ENCODE measurements at regions not wholly inside any gene's neighbourhood (a gene's known extent, or its start where the extent isn't known, plus 50 kb on each side); places are given as distances from the start of the nearest gene placed in this dataset.
"Not testable (repeated sequence)": the region's sequence is repeated elsewhere in the genome, so short reads cannot be mapped to it uniquely, and the experiment has no call there.

DNA sequence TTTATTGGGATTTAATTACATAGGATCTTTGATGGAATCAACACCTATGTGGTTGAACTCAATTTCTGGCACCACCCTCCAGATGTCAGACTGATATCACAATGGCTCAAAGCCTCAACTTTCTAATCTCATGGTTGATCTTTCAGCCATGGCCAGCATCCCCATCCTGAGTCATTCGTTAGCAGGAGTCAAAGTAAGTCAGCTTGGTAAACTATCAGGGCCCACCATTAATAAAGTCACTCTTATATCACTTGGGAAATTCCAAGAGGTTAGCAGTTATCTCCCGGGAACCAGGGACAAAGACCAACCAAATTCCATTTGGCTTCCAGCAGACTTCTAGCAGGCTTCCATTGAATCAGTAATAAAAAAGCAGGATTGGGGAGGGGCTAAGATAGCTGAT is 50.7 kb upstream of the TNFSF4 start:
- no peak for DNase-seq (ENCODE audit: extremely low read depth in 1 of 11, low read depth in 9 of 11, low spot score in 4 of 11)

DNA sequence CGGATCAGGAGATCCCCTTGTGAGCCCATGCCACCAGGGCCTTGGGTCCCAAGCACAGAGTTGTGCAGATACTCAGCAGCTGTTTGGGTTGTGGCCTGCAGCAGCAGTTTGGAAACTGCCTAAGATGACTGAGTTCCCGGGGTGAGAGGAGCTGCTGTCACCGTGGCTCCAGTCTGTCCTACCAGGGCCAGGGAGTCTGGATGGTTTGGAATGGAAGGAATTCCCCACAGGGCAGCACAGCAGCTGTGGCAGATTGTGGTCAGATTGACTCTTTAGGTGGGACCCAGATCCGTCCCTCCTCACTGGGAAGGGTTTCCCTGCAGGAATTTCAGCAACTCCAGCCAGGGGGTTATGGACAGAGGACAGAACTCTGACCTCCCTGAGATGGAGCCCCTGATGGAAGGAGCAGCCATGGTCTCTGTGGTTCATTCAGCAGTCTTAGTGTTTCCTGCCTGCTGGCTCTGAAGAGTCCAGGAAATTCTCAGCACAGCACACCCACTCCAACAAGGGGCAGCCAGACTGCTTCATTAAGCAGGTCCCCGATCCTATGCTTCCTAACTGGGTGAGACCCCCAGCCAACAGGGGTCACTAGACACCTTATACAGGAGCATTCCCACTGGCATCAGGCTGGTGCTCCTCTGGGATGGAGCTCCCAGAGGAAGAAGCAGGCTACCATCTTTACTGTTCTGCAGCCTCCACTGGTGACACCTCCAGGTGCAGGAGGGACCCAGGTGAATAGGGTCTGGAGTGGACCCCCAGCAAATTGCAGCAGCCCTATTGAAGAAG is 51.5 kb upstream of the TNFSF4 start:
- no peak for DNase-seq (ENCODE audit: extremely low read depth in 1 of 11, low read depth in 9 of 11, low spot score in 4 of 11)

DNA sequence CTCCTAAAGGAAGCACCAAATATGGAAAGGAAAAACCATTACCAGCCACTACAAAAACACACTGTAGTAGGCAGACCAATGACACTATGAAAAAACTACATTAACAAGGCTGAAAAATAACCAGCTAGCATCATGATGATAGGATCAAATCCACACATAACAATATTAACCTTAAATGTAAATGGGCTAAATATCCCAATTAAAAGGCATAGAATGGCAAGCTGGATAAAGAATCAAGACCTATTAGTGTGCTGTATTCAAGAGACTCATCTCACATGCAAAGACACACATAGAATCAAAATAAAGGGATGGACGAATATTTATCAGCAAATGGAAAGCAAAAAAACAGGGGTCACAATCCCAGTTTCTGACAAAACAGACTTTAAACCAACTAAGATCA is 53.2 kb upstream of the TNFSF4 start:
- DNase-seq (ENCODE audit: extremely low read depth in 1 of 11, low read depth in 9 of 11, low spot score in 4 of 11), result not testable (repeated sequence)

GRCh38 chr1:173266841-173267240 is 59.7 kb upstream of the TNFSF4 start:
- DNase-seq (ENCODE audit: extremely low read depth in 1 of 11, low read depth in 9 of 11, low spot score in 4 of 11), result no peak

GRCh38 chr1:173267453-173267945 is 60.4 kb upstream of the TNFSF4 start:
- no peak for DNase-seq (ENCODE audit: extremely low read depth in 1 of 11, low read depth in 9 of 11, low spot score in 4 of 11)

DNA sequence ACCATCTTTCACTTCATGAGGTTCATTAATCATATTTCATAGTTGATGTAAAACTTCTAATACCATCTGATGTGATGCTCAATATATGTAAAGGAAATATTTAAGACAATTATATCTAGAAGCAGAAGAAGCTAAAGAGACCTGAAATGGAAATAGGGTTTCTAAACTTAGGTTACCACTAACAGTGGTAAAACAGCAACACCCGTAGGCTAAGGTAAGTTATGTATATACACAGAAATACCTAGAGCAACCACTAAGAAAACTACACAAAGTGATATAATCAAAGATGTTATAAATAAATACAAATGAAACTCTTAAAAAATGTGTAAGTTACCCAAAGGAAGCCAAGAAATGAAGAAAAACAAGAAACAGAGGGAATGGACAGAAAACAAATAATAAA is 61.1 kb upstream of the TNFSF4 start:
- DNase-seq (ENCODE audit: extremely low read depth in 1 of 11, low read depth in 9 of 11, low spot score in 4 of 11), result no peak

- DNase-seq (ENCODE audit: extremely low read depth in 1 of 11, low read depth in 9 of 11, low spot score in 4 of 11), result no peak
These were observed 61.7 kb upstream of the TNFSF4 start for GRCh38 chr1:173268786-173269277.

DNA sequence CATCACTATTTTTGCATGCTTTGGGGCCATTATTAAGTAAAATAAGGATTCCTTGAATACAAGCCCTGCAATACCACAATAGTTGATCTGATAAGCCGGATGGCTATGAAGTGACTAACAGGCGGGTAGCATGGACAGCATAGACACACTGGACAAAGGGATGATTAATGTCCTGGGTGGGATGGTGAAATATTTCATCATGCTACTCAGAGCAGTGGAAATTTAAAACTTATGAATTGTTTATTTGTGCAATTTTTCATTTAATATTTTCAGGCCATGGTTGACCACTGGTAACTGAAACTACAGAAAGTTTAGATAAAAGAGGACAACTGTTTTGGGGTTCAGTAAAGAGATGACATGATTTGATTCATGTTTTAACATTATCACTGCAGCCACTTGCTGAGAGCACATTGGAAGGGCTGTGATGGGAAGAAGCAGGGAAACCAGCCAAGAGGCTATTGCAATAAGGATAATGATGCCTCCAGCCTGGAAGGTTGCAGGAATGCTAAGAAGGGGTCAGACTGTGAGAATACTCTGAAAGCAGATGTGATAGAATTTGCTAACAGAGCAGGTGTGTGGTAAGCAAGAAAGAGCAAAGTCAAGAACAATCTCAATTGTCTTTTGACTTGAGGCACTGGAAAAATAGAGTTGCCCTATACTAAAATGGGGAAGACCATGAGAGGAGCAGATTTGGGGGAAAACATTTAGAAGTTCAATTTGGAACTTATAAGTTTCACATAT is 62.5 kb upstream of the TNFSF4 start:
- no peak for DNase-seq (ENCODE audit: extremely low read depth in 1 of 11, low read depth in 9 of 11, low spot score in 4 of 11)

GRCh38 chr1:173270243-173270642 is 63.1 kb upstream of the TNFSF4 start:
- DNase-seq (ENCODE audit: extremely low read depth in 1 of 11, low read depth in 9 of 11, low spot score in 4 of 11), result no peak

- not testable (repeated sequence) for DNase-seq (ENCODE audit: extremely low read depth in 1 of 11, low read depth in 9 of 11, low spot score in 4 of 11)
These were observed 63.9 kb upstream of the TNFSF4 start for GRCh38 chr1:173271021-173271420.

DNA sequence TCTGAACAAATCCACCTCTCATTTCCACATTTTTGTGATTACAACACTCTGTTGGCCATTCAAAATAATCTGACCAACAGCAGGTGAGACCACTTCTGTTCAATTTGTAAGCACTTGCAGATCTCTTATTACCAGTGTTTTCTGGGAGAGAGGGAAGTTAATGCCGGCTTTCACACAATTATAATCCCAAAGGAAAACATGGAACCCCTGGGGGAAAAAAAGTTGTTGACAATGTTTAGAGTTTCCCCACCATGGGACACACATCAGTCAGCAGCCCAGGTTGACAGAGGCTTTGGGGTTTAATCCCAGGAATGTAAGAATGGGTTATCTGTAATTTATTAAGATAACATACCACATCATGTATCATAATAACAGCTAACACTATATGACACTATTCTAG is 68.4 kb upstream of the TNFSF4 start:
- DNase-seq (ENCODE audit: extremely low read depth in 1 of 11, low read depth in 9 of 11, low spot score in 4 of 11), result no peak

DNA sequence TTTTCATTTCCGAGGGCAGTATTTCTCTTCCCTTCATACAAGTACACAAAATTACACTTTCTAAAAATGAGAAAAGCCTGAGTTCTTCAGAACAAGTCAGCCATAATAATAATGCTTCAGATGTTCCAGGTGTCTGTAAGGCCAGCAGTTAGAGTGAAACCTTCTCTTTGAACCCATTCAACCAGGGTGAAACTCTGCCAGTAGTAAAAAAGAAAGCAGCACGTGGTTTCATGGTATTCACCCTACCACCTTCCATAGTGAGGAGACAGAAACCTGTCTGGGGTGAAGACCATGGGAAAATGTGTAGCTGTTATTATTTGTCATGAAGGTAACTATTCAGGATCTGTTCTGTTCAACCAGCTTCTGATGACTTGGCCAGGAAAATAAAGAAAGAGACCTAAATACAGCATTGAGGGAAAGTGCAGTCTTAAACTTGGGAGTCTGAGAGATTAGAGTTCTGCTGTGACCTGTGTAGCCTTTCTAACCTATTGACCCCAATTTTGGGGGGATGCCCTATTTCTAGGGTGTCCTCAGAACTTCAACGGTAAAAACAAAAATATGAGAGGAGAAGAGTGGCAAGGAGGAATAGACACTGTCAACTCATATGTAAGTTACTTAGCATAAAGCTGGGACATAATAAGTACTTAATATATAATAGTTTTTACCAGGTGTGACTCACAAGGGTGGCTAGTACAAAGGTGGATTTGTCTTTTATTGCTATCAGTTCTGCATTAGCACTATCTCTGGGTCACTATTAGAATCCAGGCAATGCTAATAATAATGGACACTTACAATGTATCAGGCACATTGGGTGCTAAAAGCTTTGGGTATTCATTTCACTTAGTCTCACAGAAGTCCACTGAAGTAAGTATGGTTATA is 70.0 kb upstream of the TNFSF4 start:
- DNase-seq (ENCODE audit: extremely low read depth in 1 of 11, low read depth in 9 of 11, low spot score in 4 of 11), result no peak

DNA sequence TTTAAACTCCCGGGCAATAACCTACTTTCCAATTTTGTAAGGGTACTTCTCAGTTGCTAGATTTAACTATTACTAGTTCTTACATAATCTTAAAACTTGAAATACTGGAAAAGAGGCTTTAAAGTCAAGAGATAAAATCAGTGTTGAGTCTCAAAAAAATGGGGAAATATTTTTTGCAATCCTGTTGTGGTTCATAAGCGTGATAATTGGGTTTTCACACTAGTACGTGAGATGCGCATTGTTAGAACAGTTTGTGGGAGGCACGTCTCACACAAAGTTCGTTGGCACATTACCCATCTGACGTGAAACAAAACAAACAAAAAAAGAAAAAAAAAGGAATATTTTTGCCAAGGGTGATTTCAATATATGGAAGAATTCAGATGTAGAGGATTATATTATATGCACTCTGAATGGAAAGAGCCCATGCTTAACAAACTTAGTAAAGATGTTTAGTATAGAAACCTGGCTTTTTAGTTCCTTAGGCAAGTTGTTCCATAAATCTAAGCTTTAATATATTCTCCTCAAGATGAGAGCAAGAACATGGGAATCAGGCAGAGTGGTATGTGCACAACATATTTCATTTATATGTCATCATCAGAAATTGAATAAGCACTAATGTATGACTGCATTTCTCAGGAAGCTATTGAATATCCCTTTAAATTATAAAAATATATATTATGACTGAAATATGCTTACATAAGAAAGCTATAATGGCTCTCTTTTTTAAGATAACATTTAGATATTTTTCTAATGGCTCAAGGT is 73.9 kb upstream of the TNFSF4 start:
- no peak for DNase-seq (ENCODE audit: extremely low read depth in 1 of 11, low read depth in 9 of 11, low spot score in 4 of 11)

GRCh38 chr1:173285048-173285447 is 77.9 kb upstream of the TNFSF4 start:
- DNase-seq (ENCODE audit: extremely low read depth in 1 of 11, low read depth in 9 of 11, low spot score in 4 of 11), result no peak

GRCh38 chr1:173287785-173288184 is 80.7 kb upstream of the TNFSF4 start:
- DNase-seq (ENCODE audit: extremely low read depth in 1 of 11, low read depth in 9 of 11, low spot score in 4 of 11), result no peak

- DNase-seq (ENCODE audit: extremely low read depth in 1 of 11, low read depth in 9 of 11, low spot score in 4 of 11), result no peak
These were observed 86.6 kb upstream of the TNFSF4 start for GRCh38 chr1:173293756-173294155.

- DNase-seq (ENCODE audit: extremely low read depth in 1 of 11, low read depth in 9 of 11, low spot score in 4 of 11), result no peak
These were observed 87.7 kb upstream of the TNFSF4 start for GRCh38 chr1:173294843-173295242.

DNA sequence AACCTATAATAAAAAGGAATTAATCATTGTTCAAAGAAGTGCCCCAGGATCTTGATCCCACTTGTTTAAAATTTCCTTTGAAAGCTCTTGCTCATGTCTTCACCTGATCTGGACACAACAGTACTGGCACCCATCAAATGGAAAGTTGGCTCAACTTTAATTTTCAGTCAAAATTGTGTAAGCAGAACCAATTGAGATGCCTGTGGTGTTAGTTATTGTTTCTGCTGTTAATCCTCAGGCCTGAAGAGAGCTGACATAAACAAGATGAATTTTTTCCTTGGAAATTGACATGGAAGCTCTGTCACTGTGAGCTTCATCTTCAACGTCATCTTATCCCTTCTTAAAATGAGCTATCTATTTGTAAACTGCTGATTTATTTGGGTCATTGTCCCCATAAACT is 88.3 kb upstream of the TNFSF4 start:
- DNase-seq (ENCODE audit: extremely low read depth in 1 of 11, low read depth in 9 of 11, low spot score in 4 of 11), result no peak

DNA sequence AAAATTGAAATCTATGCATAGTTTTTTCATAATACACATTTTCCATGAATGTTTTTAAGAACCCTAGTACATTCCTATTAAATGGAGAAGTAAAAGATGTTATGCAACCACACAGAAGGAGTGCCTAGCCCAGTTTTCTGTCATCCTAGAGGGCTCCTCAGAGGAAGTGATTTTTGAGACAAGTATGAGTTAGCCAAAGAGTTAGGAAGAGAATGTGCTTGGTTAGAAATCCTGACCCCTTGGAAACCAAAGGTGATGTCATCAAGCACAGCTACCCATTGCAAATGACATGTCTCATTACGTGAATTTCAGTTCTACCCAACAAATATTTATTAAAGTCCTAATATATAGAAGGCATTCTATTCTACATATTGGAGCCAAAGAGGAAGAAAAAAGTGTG is 88.9 kb upstream of the TNFSF4 start:
- no peak for DNase-seq (ENCODE audit: extremely low read depth in 1 of 11, low read depth in 9 of 11, low spot score in 4 of 11)

Measured in renal cortex interstitium (tissue), 11 donors.